A172 (cell line): ENCODE measurements at regions not wholly inside any gene's neighbourhood (a gene's known extent, or its start where the extent isn't known, plus 50 kb on each side); places are given as distances from the start of the nearest gene placed in this dataset.

Source experiments
- DNase-seq: peaks from one replicate; pipeline ENCODE4 v3.0.0-alpha.2; 2015; ENCODE audit warnings: low spot score

DNA sequence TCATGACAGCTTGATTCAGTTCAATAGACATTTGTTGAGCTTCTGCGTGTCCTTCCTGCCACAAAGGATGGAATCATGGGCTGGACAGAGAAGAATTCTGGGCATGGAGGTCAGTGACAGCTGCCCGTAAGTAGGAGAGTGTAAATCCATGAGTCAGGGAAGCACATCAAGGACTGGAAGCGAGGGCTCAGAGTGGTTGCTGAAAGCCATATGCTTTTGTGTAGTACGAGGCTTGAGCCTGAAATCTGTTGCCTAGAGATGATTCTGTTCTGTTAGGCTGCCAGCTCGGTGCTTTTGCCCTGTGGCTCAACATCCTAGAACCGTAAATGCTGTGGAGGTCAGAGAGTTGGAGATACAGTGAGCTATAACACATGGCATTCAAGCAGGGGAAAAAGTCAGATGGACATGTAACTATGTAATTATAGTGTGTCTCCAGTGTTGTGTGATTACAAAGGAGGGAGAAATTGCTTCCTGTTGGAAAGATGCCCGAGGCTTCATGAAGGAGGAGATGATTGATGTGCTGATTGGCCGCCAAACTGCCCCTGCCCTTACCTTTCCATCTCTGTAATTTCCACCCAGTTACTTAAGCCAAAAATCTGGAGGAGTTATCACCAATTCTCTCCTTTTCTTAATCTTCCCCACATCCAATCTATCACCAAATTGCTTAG lies 92.8 kb upstream of the CACNA1E start:
- DNase-seq: no peak

DNA sequence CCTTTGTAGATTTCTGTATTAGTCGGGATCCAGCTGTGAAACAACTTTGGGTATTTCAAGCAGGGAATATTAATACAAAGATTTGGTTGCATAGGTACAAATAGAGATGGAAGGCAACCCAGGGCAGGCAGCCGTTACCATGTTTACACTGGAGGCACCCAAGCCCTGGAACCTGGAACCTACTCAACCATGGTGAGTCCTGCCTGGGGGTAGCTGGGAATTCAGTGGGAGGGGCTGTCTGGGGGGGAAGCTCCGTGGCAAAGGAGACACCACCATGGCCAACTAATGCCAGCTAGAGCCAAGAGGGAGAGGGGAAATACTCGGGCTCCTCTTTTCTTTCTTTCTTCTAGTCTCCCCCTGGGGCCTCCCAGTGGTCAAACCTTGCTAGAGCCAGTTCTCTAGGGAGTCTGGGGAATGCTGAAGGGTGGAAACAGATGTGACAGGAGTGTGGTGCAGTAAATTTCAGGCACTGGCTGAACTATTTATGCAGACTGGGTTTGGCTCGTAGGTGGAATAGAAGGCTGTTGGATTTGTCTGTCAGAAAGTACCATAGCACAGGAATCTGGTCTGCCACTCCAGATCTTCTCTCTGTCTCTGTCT lies 91.9 kb upstream of the CACNA1E start:
- no peak for DNase-seq

DNA sequence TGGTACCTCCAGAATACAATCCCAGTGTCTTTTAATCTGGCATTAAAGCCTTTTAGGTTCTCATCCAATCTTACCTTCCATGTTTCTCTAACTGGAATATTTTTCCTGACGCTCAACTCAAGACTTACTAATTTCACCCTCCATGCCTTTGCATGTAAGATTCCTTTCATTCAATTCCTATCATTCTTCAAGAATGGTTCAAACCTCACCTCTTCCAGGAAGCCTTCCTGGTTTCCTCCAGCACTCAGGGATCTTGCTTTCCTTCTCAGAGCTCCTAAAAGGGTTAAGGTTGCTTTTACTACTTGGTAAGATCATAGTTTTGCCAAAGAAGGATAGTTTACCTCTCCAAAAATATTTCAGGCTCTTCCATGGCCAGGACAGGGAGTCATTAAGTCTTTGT lies 91.2 kb upstream of the CACNA1E start:
- DNase-seq: no peak

DNA sequence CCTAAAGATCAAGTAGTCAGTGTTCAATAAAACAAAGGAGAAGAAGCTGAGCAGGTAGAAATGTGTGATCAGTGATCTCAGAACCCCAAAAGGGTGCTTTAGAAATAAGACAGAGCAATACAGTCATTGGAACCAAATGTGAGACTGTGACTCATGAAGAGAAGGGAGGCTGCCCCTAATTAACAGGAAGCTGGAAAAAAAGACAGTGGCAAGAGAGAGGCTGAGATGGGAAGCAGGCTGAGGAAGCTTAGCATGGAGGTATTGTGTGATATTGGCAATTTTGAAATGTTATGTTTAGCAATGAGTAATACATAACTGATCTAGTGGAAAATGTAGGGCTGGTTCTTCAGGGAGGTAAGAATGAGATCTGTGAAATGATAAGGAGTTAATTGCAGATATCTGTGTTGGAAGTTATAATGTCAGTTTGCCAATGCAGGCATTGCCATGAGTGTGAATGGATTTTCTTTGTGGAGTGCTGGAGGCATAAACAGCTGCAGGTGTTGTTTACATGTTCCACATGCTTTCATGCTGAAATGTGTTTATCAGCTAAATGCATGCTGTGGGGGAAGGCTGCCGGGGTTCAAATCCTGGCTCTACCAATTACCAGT lies 90.6 kb upstream of the CACNA1E start:
- no peak for DNase-seq

DNA sequence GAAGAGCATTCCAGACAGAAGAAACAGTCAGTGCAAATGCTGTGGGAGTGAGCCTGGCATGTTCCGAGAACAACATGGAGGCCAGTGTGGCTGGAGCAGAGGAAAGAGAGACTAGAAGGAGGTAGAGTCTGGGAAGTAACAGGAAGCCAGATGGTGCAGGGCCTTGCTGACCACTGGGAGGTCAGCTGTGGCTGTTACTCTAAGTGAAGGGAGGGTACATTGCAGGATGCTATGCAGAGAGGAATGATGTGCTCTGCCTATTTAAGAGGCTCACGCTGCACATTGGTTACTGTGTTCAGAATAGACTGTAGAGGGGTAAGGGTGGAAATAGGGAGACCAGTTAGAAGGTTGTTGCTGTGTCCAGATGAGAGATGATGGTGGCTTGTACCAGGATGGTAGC lies 88.6 kb upstream of the CACNA1E start:
- no peak for DNase-seq

DNA sequence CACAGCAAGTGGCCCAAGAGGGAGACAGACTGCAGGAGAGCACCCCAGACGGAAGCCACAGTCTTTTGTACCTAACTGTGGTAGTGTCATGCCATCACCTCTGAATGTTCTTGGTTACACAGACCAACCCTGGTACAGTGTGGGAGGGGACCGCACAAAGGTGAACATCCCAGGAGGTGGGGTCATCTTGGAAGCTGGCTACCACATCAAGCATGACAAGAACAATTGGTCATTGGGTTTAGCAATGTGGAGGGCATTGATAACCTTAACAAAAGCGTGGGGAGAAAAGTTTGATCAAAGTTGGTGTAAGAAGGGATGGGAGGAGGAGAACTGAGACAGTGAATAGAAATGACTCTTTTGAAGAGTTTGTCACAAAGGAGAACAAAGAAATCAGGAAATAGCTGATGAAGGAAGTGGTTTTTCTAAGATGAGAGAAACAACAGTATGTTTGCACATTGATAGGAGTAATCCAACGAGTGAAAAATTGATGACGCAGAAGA lies 87.1 kb upstream of the CACNA1E start:
- DNase-seq: no peak

DNA sequence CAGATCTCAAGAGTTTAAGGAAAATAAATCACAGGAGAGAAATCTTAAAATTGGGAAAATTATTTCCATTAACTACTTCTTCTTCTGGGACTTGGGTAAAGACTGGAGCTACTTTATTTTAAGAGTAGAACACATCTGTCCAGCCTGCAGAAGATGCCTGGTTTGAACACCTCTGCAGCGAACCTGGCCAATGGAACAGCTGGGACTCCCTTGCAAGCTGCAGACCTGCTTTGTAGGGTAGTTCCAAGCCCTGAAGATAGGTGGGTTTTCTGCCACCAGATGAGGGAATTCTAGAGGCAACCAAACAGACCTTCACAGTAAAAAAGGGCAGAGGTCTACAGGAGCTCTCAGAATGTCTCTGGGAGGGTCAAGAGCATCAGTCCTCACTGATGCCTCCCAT lies 86.5 kb upstream of the CACNA1E start:
- no peak for DNase-seq

DNA sequence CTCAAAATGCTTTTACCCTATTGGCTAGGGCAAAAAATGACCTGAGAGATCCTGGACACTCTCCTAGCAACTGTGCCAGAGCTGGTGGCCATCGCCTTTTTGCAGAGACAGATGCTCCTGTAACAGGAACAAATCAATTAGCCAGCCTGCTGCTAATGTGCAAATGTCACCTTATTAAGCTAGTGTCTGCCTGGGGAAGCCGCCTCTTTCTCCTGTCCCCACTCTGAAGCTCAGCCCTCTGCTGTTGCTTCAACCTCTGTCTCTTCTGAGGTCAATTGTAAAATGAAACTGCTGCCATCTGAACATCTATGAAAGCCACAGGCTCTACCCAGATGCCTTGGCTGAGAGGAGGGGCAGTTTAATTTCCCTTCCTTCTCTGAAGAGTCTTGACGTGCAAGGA lies 85.5 kb upstream of the CACNA1E start:
- DNase-seq: no peak

DNA sequence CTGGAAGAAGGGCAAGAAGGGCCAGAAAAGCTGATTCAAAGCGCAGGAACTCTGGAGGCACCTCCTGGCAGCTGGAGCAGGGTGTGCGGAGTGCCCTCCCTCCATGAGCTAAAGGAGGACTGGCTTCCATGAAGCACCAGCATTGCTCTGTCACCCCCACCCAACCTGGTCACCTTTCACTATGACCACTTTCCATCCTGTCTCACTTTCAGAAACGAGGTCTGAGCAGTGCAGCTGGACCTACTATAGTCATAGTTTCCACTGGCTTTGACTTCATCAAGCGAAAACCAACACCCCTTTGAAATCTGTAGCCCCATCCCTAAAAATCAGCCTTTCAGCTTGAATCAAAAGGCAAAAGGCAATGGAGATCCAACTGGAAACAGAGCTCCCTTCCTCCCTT lies 84.8 kb upstream of the CACNA1E start:
- no peak for DNase-seq

DNA sequence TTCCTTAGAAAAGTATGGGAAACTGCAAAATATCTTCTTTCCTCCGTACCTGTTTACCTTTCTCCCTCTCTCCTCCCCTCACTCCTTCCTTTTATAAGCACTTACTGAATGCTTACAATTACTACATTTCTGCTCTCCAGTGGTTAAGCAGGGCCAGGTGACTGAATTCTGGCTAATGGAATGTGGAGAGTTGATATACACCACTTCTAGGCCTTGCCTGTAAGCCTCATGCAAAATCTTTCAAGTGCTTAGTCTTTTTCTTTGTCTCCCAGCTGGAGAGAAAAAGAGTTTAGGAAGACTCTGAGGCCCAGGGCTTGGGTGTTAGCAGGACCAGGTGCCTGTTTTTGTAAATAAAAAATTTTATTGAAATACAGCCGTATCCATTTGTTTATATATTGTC lies 77.7 kb upstream of the CACNA1E start:
- no peak for DNase-seq

DNA sequence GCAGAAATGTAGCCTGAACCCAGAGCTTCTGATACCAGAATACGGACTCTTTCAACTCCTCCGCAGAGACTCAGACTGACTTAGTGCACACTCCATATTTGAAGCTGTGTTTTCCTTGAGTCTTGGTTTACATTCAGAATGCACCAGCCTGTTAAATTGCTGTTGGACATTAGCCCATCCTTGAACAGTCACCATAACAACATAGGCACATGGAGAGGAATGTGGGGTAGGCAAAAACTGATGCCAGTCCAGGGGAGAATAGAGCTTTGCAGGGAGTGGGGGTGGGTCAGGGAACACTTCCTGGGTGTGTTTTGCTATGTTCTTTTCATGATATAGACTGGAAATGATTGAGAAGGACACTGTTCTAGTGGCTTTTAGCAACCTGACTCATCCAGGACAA lies 76.3 kb upstream of the CACNA1E start:
- no peak for DNase-seq

DNA sequence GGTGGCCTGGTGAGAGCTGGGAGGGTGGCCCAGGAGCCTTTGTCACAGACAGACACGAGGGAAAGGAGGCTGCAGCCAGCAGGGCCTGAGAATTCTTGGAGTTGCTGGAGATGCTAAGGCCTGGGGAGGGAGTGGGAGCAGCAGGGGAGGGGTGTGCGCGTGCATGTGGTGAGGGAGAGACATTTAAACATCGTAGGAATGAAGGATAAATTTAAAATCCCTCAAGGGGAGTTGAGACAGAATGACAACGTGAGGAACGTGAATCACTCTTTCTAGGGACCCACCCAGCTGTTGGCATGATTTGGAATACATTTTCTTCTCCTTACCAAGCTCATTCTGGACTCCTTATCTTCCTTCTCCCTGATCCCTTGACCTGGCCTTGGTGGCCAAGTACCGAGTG lies 73.3 kb upstream of the CACNA1E start:
- DNase-seq: no peak

DNA sequence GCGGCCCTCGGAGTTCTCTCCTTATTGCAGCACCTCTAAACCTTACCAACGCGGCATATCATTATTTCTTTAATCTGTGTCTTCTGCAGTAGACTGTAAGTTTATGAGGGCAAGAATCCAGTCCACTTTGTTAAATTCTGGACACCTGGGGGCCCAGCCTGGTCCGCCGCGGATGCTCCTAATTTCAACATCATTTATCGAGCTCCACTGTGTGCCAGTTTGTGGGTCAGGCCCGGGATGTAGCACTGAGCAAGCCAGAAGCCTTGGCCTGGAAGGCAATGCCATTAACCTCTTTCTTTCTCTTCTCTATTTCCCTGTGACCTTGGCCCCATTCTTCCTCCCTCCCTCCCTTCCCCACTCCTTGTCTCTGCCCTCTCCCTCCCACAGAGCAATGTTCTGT lies 70.6 kb upstream of the CACNA1E start:
- no peak for DNase-seq

DNA sequence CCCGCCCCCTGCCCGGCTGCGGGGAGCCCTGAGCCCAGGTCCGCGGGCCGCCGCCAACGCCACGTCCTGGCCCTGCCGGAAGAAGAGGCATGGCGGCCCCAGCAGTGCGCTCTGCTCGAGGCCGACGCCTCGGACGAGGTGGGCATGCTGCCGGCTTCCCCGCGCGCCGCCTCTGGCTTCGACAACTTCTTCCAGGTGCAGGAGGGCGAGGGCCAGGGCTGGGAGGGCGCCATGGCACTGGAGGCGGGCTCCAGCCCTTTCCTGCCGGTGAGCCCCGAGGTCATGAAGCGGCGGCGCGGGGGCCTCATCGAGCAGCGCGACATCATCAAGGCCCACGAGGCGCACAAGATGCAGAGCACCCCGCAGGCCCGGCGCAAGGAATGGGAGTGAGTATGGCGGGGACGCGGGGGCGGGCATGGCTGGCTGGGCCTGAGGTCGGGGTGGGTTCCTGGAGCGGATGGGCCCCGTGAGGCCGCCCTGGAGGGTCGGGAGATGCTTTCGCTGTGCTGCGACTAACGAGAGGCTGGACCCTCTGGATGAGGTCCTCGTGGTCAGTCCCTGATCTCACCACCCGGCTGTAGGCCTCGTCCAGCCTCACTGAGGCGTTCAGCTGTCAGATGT lies 70.0 kb upstream of the CACNA1E start:
- DNase-seq: no peak

DNA sequence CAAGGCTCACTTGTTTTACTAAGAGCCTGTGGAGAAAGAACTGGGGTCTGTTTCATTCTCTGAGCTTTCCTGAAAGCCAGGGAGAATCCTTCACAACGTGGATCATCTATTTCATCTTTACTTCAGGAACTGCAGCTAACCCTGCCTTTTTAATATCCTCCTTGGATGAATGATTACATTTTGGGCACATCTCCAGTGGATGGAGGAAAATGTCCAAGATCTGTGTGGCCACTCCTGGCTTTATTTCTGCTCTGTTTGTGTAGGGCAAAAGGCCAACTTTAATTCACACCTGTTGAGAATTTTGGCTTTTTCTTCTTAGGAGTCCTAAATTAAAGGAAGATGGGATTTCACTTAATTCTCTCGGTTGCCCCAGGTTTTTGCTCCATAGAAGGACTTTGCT lies 69.5 kb upstream of the CACNA1E start:
- no peak for DNase-seq

DNA sequence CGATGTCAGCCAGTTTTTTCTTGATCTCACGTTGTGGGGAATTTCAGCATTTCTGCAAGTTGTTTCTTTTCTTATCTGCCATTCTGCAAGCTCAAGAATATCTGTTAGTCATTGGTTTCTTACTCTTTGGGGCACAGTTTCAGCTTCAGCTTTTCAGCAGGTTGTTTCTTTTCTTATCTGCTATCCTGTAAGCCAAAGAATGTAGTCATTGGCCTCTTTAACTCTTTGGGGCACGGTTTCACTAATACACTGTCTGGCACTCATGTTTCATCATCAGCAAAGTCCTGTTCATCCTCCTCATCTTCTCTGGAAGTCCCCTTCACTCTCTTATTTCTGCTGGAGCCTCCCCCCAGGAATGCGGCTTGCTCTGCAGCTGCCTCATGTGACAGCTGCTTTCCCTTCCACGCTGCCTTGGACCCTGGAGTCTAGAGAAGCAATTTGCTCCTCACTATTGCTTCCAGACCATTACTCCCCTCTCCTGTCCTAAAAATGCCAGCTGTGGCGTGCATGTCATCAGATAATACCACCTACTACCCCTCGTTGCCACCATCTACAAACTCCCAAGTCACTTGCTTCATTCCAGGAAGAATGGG lies 67.0 kb upstream of the CACNA1E start:
- no peak for DNase-seq

DNA sequence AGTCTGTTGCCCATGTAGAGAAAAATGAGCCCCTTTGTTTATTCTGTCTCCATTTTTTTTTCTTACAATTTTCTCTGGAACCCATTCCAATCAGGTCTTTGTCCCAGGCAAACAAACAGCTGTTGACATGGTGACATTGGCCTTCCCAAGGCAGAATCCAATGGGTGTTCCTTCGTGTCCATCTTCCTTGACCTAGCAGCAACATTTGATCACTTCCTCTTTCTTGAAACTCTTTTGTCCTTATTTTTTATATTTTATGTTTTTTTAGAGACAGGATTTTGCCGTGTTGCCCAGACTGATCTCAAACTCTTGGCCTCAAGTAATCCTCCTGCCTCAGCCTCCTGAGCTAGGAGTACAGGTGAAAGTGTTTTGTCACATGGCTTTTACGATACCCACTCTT lies 65.4 kb upstream of the CACNA1E start:
- no peak for DNase-seq

DNA sequence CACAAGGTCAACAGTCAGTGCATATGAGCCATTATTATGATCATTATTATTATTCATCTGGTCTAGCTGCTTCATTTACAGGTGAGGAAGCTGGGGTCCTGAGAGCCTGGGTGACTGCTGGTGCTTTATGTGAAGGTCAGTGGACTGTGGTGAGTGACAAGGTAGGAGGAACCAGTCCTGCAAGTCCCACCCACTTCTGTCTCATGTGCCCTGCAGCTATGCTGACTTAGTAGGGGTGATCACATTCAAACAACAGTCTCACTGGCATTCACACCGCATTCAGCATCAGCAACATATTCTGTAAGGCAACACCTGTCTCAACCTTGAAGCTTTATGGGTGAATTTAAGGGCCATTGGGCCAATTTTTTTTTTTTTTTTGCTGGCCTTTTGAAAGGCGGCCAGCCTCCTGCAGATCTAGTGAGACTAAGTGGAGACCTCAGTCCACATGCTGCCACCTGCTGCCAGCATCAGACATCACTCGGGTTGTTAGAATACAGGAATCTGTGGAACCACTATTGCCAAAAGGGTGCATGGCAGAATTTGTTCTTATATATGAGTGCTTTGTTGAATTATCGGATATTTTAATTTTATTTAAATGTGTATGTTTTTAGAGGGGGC lies 59.9 kb upstream of the CACNA1E start:
- DNase-seq: peak; percentile 39

DNA sequence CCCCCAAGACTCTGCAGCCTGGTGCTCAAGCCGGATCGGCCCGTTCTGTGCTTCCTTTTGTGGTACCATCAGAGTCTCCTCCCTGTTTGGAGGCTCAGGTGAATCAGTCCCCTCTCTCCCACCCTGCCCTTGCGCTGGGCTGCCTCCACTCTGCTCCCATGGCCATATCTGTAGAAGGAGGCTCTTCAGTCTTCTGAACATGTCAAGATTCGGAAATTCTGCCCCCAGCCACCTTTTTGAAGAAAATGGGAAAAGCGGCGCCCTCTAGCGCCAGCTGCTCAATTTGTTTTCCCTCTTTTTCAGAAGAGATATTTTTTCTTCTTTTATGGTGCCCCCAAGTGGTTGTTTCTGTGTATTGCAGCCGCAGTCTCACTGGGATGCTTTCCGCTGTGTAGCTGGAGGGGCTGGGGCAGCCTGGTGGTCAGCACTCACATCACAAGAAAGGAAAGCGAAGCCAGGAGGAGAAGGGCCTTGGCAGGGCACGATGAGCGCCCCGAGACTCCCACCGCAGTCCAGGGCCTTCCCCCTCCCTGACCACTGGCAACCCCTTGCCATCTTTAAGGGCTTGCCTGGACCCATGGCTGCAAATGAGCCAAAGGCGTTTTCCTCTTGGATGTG lies 58.4 kb upstream of the CACNA1E start:
- peak; percentile 71 for DNase-seq

DNA sequence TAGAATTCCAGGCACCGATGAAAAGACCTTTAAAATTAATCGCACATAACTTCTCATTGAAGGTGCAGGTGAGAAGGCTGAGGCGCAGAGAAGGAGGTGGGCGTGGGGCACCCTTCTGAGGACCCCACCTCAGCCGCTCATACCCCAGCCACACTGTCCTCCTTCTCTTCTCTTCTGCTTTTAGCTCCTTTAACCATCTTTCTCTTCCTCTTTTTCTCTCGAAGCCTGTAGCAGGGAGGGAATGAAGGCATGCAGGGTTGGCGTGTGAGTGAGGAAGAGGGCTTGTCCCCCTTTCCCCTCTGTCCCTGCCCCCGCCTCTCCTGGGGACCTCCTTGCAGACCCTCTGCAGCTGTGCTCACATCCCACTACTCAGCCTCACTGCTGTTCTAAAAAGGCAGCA lies 57.8 kb upstream of the CACNA1E start:
- no peak for DNase-seq

DNA sequence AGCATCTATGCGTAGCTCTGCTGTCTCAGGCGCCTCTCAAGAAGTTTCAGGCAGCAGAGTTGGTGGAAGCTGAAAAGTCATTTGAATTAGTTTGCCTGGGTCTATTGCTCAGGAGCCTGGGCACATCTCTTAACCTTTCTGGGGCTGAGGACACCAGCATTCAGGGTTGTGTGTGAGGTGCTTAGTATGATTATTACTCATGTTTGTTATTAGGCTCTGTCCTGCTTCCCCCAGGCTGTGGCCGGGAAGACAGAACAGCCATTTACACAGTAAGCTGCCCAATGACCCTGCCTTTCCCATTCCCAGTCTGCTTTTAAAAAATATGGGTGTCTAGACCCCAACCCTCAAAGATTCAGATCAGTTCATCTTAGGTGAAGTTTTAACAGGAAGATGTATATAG lies 53.9 kb upstream of the CACNA1E start:
- no peak for DNase-seq
